HL-60 (cell line): ENCODE measurements at regions not wholly inside any gene's neighbourhood (a gene's known extent, or its start where the extent isn't known, plus 50 kb on each side); places are given as distances from the start of the nearest gene placed in this dataset.

Experiments used
- DNase-seq, 2 experiments: peaks; one replicate each; pipeline ENCODE4 v3.0.0-alpha.2; 2010 to 2020; ENCODE audit warnings: low read depth in 1 of 2, low spot score in 1 of 2
- H3K27ac ChIP-seq: fragments of 250-450 bp; sonication (Bioruptor Pico); replicated peaks from 2 replicates; pipeline ENCODE4 v1.5.1; 2020; ENCODE audit warnings: mild to moderate bottlenecking, moderate library complexity
- H3K27me3 ChIP-seq: fragments of 250-450 bp; sonication (Bioruptor Pico); 2 replicates; pipeline ENCODE4 v1.5.1; 2021; ENCODE audit warnings: mild to moderate bottlenecking, moderate library complexity; ENCODE audit not compliant: insufficient read depth, poor library complexity, severe bottlenecking
- H3K4me3 ChIP-seq: replicated peaks from 2 replicates; pipeline ENCODE4 v1.5.1; 2011; ENCODE audit warnings: mild to moderate bottlenecking, control low read depth, low read length; ENCODE audit not compliant: insufficient read depth
- GABPA ChIP-seq: IDR thresholded peaks from 2 replicates; pipeline ENCODE4 v1.6.1; 2012; ENCODE audit warnings: low read depth
- POLR2AphosphoS5 ChIP-seq: IDR thresholded peaks from 2 replicates; pipeline ENCODE4 v1.6.1; 2012; ENCODE audit warnings: low read depth
- SPI1 ChIP-seq: IDR thresholded peaks from 2 replicates; pipeline ENCODE4 v1.6.1; 2012; ENCODE audit warnings: low read depth, mild to moderate bottlenecking, borderline replicate concordance
- TF ChIP-seq, protein P1 (sequence below): IDR thresholded peaks from one replicate; pipeline ENCODE4 v1.5.1; 2011; ENCODE audit warnings: low read length, control low read depth, inconsistent platforms; ENCODE audit not compliant: insufficient read depth
- TF ChIP-seq, protein P2 (sequence below): IDR thresholded peaks from 2 replicates; pipeline ENCODE4 v1.6.1; 2012; ENCODE audit warnings: low read depth; ENCODE audit not compliant: insufficient replicate concordance

DNA sequence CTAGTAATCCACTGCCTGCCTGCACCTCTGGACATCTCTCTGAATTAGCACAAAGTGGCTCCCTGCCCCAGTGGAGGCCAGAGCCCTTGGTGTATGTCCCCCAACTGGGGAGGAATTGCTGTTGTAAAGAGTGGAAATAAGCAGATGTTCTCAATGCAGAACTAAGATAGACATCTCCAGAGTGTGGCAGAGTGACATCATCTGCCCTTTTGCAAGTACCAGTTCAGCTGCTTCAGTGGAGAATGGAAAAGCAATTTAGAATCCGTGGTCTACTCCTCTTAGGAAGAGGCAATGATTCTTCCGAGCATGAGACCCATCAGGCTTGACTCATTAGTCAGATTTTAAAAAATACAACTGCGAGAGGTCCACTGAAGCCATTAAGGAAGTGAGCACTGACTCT, 1512.0 kb upstream of the GOT2 start:
- no peak for TF ChIP-seq GABPA
- TF ChIP-seq, protein P1, sequence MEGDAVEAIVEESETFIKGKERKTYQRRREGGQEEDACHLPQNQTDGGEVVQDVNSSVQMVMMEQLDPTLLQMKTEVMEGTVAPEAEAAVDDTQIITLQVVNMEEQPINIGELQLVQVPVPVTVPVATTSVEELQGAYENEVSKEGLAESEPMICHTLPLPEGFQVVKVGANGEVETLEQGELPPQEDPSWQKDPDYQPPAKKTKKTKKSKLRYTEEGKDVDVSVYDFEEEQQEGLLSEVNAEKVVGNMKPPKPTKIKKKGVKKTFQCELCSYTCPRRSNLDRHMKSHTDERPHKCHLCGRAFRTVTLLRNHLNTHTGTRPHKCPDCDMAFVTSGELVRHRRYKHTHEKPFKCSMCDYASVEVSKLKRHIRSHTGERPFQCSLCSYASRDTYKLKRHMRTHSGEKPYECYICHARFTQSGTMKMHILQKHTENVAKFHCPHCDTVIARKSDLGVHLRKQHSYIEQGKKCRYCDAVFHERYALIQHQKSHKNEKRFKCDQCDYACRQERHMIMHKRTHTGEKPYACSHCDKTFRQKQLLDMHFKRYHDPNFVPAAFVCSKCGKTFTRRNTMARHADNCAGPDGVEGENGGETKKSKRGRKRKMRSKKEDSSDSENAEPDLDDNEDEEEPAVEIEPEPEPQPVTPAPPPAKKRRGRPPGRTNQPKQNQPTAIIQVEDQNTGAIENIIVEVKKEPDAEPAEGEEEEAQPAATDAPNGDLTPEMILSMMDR, result no peak
- no peak for TF ChIP-seq SPI1
- no peak for TF ChIP-seq POLR2AphosphoS5
- TF ChIP-seq, protein P2, sequence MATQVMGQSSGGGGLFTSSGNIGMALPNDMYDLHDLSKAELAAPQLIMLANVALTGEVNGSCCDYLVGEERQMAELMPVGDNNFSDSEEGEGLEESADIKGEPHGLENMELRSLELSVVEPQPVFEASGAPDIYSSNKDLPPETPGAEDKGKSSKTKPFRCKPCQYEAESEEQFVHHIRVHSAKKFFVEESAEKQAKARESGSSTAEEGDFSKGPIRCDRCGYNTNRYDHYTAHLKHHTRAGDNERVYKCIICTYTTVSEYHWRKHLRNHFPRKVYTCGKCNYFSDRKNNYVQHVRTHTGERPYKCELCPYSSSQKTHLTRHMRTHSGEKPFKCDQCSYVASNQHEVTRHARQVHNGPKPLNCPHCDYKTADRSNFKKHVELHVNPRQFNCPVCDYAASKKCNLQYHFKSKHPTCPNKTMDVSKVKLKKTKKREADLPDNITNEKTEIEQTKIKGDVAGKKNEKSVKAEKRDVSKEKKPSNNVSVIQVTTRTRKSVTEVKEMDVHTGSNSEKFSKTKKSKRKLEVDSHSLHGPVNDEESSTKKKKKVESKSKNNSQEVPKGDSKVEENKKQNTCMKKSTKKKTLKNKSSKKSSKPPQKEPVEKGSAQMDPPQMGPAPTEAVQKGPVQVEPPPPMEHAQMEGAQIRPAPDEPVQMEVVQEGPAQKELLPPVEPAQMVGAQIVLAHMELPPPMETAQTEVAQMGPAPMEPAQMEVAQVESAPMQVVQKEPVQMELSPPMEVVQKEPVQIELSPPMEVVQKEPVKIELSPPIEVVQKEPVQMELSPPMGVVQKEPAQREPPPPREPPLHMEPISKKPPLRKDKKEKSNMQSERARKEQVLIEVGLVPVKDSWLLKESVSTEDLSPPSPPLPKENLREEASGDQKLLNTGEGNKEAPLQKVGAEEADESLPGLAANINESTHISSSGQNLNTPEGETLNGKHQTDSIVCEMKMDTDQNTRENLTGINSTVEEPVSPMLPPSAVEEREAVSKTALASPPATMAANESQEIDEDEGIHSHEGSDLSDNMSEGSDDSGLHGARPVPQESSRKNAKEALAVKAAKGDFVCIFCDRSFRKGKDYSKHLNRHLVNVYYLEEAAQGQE, result no peak
- Histone ChIP-seq H3K27ac (no peak overlapping the region), H3K4me3 (no peak overlapping the region), H3K27me3 (no peaks in the 10 kb centered on the region)
- no peak for DNase-seq

DNA sequence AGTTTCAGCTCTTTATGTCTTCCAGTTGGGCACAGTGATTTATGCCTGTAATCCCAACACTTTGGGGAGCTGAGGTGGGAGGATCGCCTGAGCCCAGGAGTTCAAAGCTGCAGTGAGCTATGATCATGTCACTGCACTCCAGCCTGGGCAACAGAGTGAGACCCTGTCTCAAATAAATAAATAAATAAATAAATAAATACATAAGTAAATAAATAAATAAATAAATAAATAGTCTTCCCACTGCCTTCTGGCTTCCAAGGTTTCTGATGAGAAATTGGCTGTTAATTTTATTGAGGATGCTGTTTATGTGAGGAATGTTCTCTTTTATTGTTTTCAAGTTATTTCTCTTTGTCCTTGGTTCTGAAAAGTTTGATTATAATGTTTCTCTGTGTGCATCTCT, 1507.6 kb upstream of the GOT2 start:
- Histone ChIP-seq H3K27me3 (no peaks in the 10 kb centered on the region), H3K27ac (no peak overlapping the region), H3K4me3 (no peak overlapping the region)
- TF ChIP-seq, protein P1, result no peak
- no peak for TF ChIP-seq SPI1
- TF ChIP-seq, protein P2, result no peak
- TF ChIP-seq POLR2AphosphoS5, result no peak
- no peak for TF ChIP-seq GABPA
- DNase-seq, result no peak

DNA sequence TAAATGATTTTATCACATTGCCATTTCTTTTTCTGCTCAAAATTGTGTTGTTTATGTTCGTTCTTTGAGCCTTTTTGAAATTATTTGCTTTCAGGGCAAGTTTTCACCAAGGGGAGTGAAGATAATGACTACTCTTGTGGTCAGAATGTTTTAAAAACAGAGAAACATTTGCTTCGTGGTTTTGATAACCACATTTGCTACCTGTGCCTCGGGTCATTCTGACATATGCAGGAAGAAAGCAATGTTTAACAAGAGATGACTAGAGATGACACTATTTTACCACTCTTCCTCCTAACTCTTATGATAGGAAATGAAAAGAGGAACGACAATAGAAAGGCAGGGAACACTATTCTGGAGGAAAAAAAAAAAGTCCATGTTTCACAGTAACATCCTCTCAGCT, 1496.5 kb upstream of the GOT2 start:
- no peak for DNase-seq
- H3K27me3 ChIP-seq, result no peaks in the 10 kb centered on the region
- no peak overlapping the region for H3K4me3 ChIP-seq
- no peak overlapping the region for H3K27ac ChIP-seq
- TF ChIP-seq GABPA, result no peak
- TF ChIP-seq POLR2AphosphoS5, result no peak
- TF ChIP-seq, protein P2, result no peak
- TF ChIP-seq, protein P1, result no peak
- no peak for TF ChIP-seq SPI1
